CD14-positive monocyte (primary cell): ENCODE measurements at regions not wholly inside any gene's neighbourhood (a gene's known extent, or its start where the extent isn't known, plus 50 kb on each side); places are given as distances from the start of the nearest gene placed in this dataset.

Experiments used
- DNase-seq, 3 donors: peaks; one replicate each; pipeline ENCODE4 v3.0.0-alpha.2; 2011 to 2022
- H2AFZ ChIP-seq: 2 replicates; pipeline ENCODE4 v1.6.0; 2012; ENCODE audit warnings: mild to moderate bottlenecking, low read depth, low read length, inconsistent platforms; ENCODE audit not compliant: insufficient read depth, poor library complexity, severe bottlenecking
- H3K27ac ChIP-seq, 2 donors: 1 replicate in 1 of 2; 2 replicates in 1 of 2; pipeline ENCODE4 v1.5.1; 2012 to 2013; ENCODE audit warnings: low read length in 2 of 2, control low read depth in 1 of 2, inconsistent platforms in 1 of 2, low read depth in 1 of 2, mild to moderate bottlenecking in 1 of 2
- H3K27me3 ChIP-seq, 2 donors: one replicate each; pipeline versions ENCODE4 v1.6.0 to v1.6.1; 2011 to 2013; ENCODE audit warnings: low read length in 2 of 2; ENCODE audit not compliant: control insufficient read depth in 2 of 2, insufficient read depth in 2 of 2
- H3K36me3 ChIP-seq, 2 donors: replicated peaks in 1 of 2; 1 replicate in 1 of 2; 2 replicates in 1 of 2; pipeline versions ENCODE4 v1.5.1 to v1.6.1; 2012 to 2013; ENCODE audit warnings: low read length in 2 of 2, control low read depth in 1 of 2, inconsistent platforms in 1 of 2, mild to moderate bottlenecking in 1 of 2; ENCODE audit not compliant: insufficient read depth in 2 of 2, control insufficient read depth in 1 of 2
- H3K4me1 ChIP-seq, 2 donors: 1 replicate in 1 of 2; 2 replicates in 1 of 2; pipeline versions ENCODE4 v1.5.1 to v1.6.1; 2012 to 2013; ENCODE audit warnings: low read length in 2 of 2, control low read depth in 1 of 2, inconsistent platforms in 1 of 2, mild to moderate bottlenecking in 1 of 2, moderate library complexity in 1 of 2; ENCODE audit not compliant: insufficient read depth in 2 of 2, control insufficient read depth in 1 of 2
- H3K4me2 ChIP-seq: replicated peaks from 2 replicates; pipeline ENCODE3; 2012; ENCODE audit warnings: low read length, moderate library complexity, mild to moderate bottlenecking; ENCODE audit not compliant: poor library complexity, severe bottlenecking; ENCODE audit errors: extremely low read depth
- H3K4me3 ChIP-seq, 3 experiments: fragments of 200-600 bp in 1 of 3; sonication (generic) in 1 of 3; replicated peaks in 1 of 3; 1 replicate in 2 of 3; 2 replicates in 1 of 3; pipeline ENCODE4 v1.5.1; 2011 to 2013; ENCODE audit warnings: low read length in 3 of 3, mild to moderate bottlenecking in 3 of 3, control low read depth in 2 of 3, low read depth in 2 of 3, inconsistent platforms in 1 of 3, moderate library complexity in 1 of 3
- H3K79me2 ChIP-seq: 2 replicates; pipeline ENCODE4 v1.6.0; 2012; ENCODE audit warnings: mild to moderate bottlenecking, control low read depth, inconsistent platforms, low read length, moderate library complexity; ENCODE audit not compliant: insufficient read depth
- H3K9ac ChIP-seq: 2 replicates; pipeline ENCODE4 v1.6.0; 2017; ENCODE audit warnings: low read length, mild to moderate bottlenecking; ENCODE audit not compliant: insufficient read depth, poor library complexity, severe bottlenecking
- H3K9me3 ChIP-seq, 2 donors: replicated peaks in 1 of 2; 1 replicate in 1 of 2; 2 replicates in 1 of 2; pipeline versions ENCODE4 v1.5.1 to v1.6.1; 2012 to 2013; ENCODE audit warnings: low read length in 2 of 2, control low read depth in 1 of 2; ENCODE audit not compliant: control insufficient read depth in 1 of 2, insufficient read depth in 1 of 2
- H4K20me1 ChIP-seq: 2 replicates; pipeline ENCODE4 v1.6.0; 2012; ENCODE audit warnings: mild to moderate bottlenecking, low read length, control low read depth, moderate library complexity; ENCODE audit not compliant: insufficient read depth
- H3K27ac Mint-ChIP-seq, 7 donors: one replicate each; pipeline ENCODE4 v1.8.0; 2020; ENCODE audit warnings: mild to moderate bottlenecking in 7 of 7, mixed read lengths in 7 of 7, moderate library complexity in 6 of 7, inconsistent platforms in 2 of 7
- H3K27me3 Mint-ChIP-seq, 3 donors: one replicate each; pipeline ENCODE4 v1.8.0; 2021 to 2022; ENCODE audit warnings: low read depth in 3 of 3, mild to moderate bottlenecking in 3 of 3, mixed read lengths in 3 of 3, moderate library complexity in 3 of 3, inconsistent platforms in 1 of 3
- H3K36me3 Mint-ChIP-seq, 2 donors: one replicate each; pipeline ENCODE4 v1.8.0; 2020; ENCODE audit warnings: mixed read lengths in 2 of 2, inconsistent platforms in 1 of 2, mild to moderate bottlenecking in 1 of 2
- H3K4me1 Mint-ChIP-seq: one replicate; pipeline ENCODE4 v1.8.0; 2020; ENCODE audit warnings: mild to moderate bottlenecking, mixed read lengths
- H3K4me3 Mint-ChIP-seq, 2 donors: one replicate each; pipeline ENCODE4 v1.8.0; 2020; ENCODE audit warnings: mild to moderate bottlenecking in 2 of 2, mixed read lengths in 2 of 2, moderate library complexity in 1 of 2
- H3K9me3 Mint-ChIP-seq, 7 donors: one replicate each; pipeline ENCODE4 v1.8.0; 2020 to 2022; ENCODE audit warnings: mixed read lengths in 7 of 7, mild to moderate bottlenecking in 6 of 7, moderate library complexity in 6 of 7, inconsistent platforms in 2 of 7
- WGBS: methylation state at CpG from one replicate; pipeline ENCODE4 v1.1.5; 2013; ENCODE audit warnings: missing lambda C conversion rate; ENCODE audit not compliant: insufficient coverage; 5-methylcytosine and 5-hydroxymethylcytosine counted together
- intact Hi-C, 2 donors: fragments of 100-400 bp; cut with micrococcal nuclease; formaldehyde crosslinking; loops; one replicate each; pipeline versions ENCODE4 v1.15.0 to v1.15.1; 2023
- TF ChIP-seq, protein P1 (sequence below): fragments of 200-600 bp; IDR thresholded peaks from one replicate; pipeline ENCODE4 v1.8.0; 2022; ENCODE audit warnings: antibody characterized with exemption, mild to moderate bottlenecking

DNA sequence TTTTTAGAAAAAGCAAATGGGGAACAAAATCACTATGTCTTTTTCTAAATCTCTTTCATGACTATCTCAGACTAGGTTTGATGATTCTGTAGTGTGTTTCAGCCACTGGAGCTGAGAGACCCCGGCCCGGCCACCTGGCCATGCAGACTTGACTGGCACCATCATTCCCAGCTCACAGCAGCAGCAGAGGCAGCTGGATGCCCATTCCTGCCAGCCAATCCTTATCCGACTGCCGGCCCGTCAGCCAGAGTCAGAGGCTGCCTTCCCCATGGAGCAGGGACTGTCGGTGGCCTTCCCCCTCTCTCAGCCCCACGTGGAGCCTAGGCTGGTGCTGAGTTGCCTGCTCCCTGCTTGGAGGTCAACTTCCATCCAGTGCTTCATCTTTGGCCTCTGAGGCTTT, 56.0 kb upstream of the WSB1 start:
- Histone ChIP-seq H3K4me3 (no peak overlapping the region), H3K36me3 (no peaks in the 10 kb centered on the region), H3K4me2 (no peak overlapping the region), H4K20me1 (no peaks in the 10 kb centered on the region), H3K4me1 (peaks cover 79 to 83% of the 10 kb centered on the region in 2 donors), H3K27me3 (no peaks in the 10 kb centered on the region), H3K9ac (no peak overlapping the region), H3K79me2 (peaks cover 5% of the 10 kb centered on the region), H3K27ac (peak overlapping the region; percentile 83 to 92), H3K9me3 (no peaks in the 10 kb centered on the region), H2AFZ (peak overlapping the region; percentile 15)
- Mint-ChIP-seq H3K36me3 (peaks cover 2 to 4% of the 10 kb centered on the region in 2 donors), H3K27me3 (peaks cover 0 to 2% (median 0%) of the 10 kb centered on the region in 3 donors), H3K9me3 (peaks cover 0 to 1% (median 0%) of the 10 kb centered on the region in 7 donors), H3K4me1 (peaks cover 79% of the 10 kb centered on the region), H3K27ac (peak overlapping the region in 6 of 7 donors; percentile 53 to 99 (median 95)), H3K4me3 (no peak overlapping the region)
- 88% methylated on average over 7 of the region's 7 CpGs for WGBS
- TF ChIP-seq, protein P1, sequence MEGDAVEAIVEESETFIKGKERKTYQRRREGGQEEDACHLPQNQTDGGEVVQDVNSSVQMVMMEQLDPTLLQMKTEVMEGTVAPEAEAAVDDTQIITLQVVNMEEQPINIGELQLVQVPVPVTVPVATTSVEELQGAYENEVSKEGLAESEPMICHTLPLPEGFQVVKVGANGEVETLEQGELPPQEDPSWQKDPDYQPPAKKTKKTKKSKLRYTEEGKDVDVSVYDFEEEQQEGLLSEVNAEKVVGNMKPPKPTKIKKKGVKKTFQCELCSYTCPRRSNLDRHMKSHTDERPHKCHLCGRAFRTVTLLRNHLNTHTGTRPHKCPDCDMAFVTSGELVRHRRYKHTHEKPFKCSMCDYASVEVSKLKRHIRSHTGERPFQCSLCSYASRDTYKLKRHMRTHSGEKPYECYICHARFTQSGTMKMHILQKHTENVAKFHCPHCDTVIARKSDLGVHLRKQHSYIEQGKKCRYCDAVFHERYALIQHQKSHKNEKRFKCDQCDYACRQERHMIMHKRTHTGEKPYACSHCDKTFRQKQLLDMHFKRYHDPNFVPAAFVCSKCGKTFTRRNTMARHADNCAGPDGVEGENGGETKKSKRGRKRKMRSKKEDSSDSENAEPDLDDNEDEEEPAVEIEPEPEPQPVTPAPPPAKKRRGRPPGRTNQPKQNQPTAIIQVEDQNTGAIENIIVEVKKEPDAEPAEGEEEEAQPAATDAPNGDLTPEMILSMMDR = no peak
- intact Hi-C loops = loop anchor here (2.0 to 5.0 kb wide), 4 partner anchors 94 to 364 kb away; no protein-coding TSS in a partner anchor
- no peak for DNase-seq

DNA sequence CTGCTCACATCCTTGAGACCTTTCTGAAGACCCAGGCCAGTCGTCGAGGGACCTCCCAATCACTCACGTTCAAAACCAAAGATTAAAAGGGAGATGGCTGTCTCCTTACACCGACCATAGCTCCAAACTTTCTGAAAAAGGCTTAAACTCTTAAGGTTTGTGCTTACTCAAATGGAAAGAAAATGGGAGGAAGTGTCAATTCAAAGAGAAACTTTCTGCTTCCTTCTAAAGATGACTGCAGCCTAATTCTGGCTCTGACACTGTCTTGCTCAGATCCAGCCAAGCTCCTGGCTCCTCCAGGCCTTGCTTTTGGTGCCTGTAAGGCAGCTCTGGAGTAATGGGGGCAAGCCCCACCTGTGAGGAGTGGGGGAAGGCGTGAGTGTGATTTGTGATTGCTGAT, 54.9 kb upstream of the WSB1 start:
- Histone ChIP-seq H3K27ac (peak overlapping the region; percentile 83 to 92), H3K27me3 (no peaks in the 10 kb centered on the region), H3K9me3 (no peaks in the 10 kb centered on the region), H3K9ac (no peak overlapping the region), H3K4me1 (peaks cover 79 to 83% of the 10 kb centered on the region in 2 donors), H3K36me3 (no peaks in the 10 kb centered on the region), H3K4me2 (peak overlapping the region; percentile 53), H3K79me2 (peaks cover 7% of the 10 kb centered on the region), H3K4me3 (peak overlapping the region in 1 of 3 experiments; percentile 22), H2AFZ (peak overlapping the region; percentile 64), H4K20me1 (no peaks in the 10 kb centered on the region)
- Mint-ChIP-seq H3K27me3 (peaks cover 0 to 2% (median 0%) of the 10 kb centered on the region in 3 donors), H3K36me3 (peaks cover 2 to 4% of the 10 kb centered on the region in 2 donors), H3K27ac (peak overlapping the region; percentile 89 to 99 (median 95)), H3K4me1 (peaks cover 79% of the 10 kb centered on the region), H3K4me3 (peak overlapping the region in 1 of 2 donors; percentile 53), H3K9me3 (peaks cover 0 to 1% (median 0%) of the 10 kb centered on the region in 7 donors)
- WGBS = 55% methylated on average over 3 of the region's 5 CpGs
- TF ChIP-seq, protein P1 = no peak
- intact Hi-C loops = loop anchor here (5.0 kb wide), 3 partner anchors 93 to 363 kb away; no protein-coding TSS in a partner anchor
- DNase-seq = peak; percentile 45 to 64 (median 57)
